ENCODE measurements at regions not wholly inside any gene's neighbourhood (a gene's known extent, or its start where the extent isn't known, plus 50 kb on each side); places are given as distances from the start of the nearest gene placed in this dataset.

DNA sequence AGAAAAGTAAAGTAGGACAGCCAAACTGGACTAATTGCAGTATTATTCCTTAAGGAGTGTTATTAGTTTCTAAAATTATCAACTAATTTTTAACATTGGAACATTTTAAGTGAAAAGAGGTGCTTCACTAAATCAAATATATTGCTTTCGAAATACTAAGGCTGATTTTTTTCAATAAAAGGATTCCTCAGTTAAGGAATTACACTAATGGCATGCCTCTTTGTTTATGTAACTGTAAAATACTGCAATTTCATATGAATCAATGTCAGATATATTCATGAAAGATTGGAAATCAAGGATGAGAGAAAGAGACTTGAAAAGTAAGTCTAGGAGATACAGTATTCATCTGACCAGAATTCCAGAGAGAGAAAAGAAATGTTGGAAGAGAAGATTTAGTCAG is 129.8 kb downstream of the TANC2 start:
- TF ChIP-seq POU2F2 (IDR thresholded peaks at IDR 0.05; ENCODE audit: low read depth, low read length) (no peak), POLR2AphosphoS5 (IDR thresholded peaks at IDR 0.05; ENCODE audit: low read depth, low read length) (no peak), POLR2A (IDR thresholded peaks at IDR 0.05; ENCODE audit: low read depth, low read length) (no peak), TAF1 (IDR thresholded peaks at IDR 0.05; ENCODE audit: low read depth, low read length) (no peak)
